Transverse colon (tissue), 4 donors: ENCODE measurements at regions not wholly inside any gene's neighbourhood (a gene's known extent, or its start where the extent isn't known, plus 50 kb on each side); places are given as distances from the start of the nearest gene placed in this dataset.

Experiments
- DNase-seq: peaks from one replicate; pipeline ENCODE4 v3.0.0-alpha.2; 2019
- H3K27ac ChIP-seq, 4 donors: fragments of 200-600 bp; sonication (generic); 2 replicates each; pipeline ENCODE4 v1.5.1; 2016 to 2018; ENCODE audit warnings: inconsistent platforms in 4 of 4
- H3K27me3 ChIP-seq: fragments of 200-600 bp; sonication (generic); 2 replicates; pipeline ENCODE4 v1.5.1; 2017; ENCODE audit warnings: inconsistent platforms
- H3K36me3 ChIP-seq, 4 donors: fragments of 200-600 bp; sonication (generic); 2 replicates each; pipeline ENCODE4 v1.5.1; 2017 to 2019; ENCODE audit warnings: inconsistent platforms in 4 of 4
- H3K4me1 ChIP-seq, 4 donors: fragments of 200-600 bp; sonication (generic); 2 replicates each; pipeline ENCODE4 v1.5.1; 2017 to 2020; ENCODE audit warnings: inconsistent platforms in 4 of 4
- H3K4me3 ChIP-seq, 4 donors: fragments of 200-600 bp; sonication (generic); 1 replicate in 1 of 4; 2 replicates in 3 of 4; pipeline versions ENCODE4 v1.5.1 to v1.6.1; 2017 to 2019; ENCODE audit warnings: inconsistent platforms in 4 of 4
- H3K9me3 ChIP-seq, 2 donors: fragments of 200-600 bp; sonication (generic); 2 replicates each; pipeline ENCODE4 v1.5.1; 2017 to 2019; ENCODE audit warnings: inconsistent platforms in 2 of 2
- CTCF ChIP-seq, 5 experiments: fragments of 200-600 bp in 3 of 5; fragments of 450-650 bp in 2 of 5; sonication (generic) in 3 of 5; IDR thresholded peaks; 1 replicate in 2 of 5; 2 replicates in 3 of 5; pipeline ENCODE4 v1.5.1; 2016 to 2017; ENCODE audit warnings: antibody characterized with exemption in 5 of 5, inconsistent platforms in 3 of 5, mild to moderate bottlenecking in 2 of 5, moderate library complexity in 1 of 5
- EP300 ChIP-seq: sonication (generic); formaldehyde crosslinking; IDR thresholded peaks from one replicate; pipeline ENCODE4 v1.6.1; 2017; ENCODE audit warnings: antibody characterized with exemption, low read depth
- POLR2A ChIP-seq: fragments of 450-650 bp; IDR thresholded peaks from one replicate; pipeline ENCODE4 v1.6.1; 2016; ENCODE audit warnings: antibody characterized with exemption, mild to moderate bottlenecking, moderate library complexity
- POLR2AphosphoS5 ChIP-seq, 3 donors: sonication (generic); formaldehyde crosslinking; IDR thresholded peaks; one replicate each; pipeline ENCODE4 v1.6.1; 2016; ENCODE audit warnings: antibody characterized with exemption in 3 of 3
- WGBS, 2 donors: methylation state at CpG; one replicate each; pipeline ENCODE4 v1.1.5; 2018; ENCODE audit warnings: low coverage in 1 of 2; 5-methylcytosine and 5-hydroxymethylcytosine counted together
- in situ Hi-C, 4 donors: fragments of 200-750 bp; cut with MboI; loops; one replicate each; pipeline versions ENCODE4 v1.15.0 to v1.15.1; 2017; ENCODE audit warnings: low sequenced_read_pairs in 3 of 4, low pct_ligation_motif_present in 1 of 4, low pct_unique_long_range_greater_than_20kb in 1 of 4
- intact Hi-C: fragments of 100-400 bp; cut with DNase I; formaldehyde crosslinking; loops from one replicate; pipeline ENCODE4 v1.15.1; 2023; ENCODE audit warnings: low total_unique reads

- Histone ChIP-seq H3K36me3 (no peaks in the 10 kb centered on the region), H3K27ac (no peak overlapping the region), H3K27me3 (no peaks in the 10 kb centered on the region), H3K9me3 (no peaks in the 10 kb centered on the region), H3K4me3 (no peak overlapping the region), H3K4me1 (no peaks in the 10 kb centered on the region)
- in situ Hi-C loops (no loop called here), intact Hi-C loops (no loop called here)
- DNase-seq: no peak
- no peak for TF ChIP-seq EP300
- no peak for TF ChIP-seq POLR2A
- TF ChIP-seq CTCF (IDR thresholded peaks at IDR 0.05): no peak
- no peak for TF ChIP-seq POLR2AphosphoS5 (IDR thresholded peaks at IDR 0.05)
- WGBS, 2 donors: 63 to 71% methylated on average over 1 of the region's 1 CpG
Observed at GRCh38 chr9:84486663-84487062, 146.1 kb upstream of the SLC28A3 start.

- Histone ChIP-seq H3K27ac (no peak overlapping the region), H3K27me3 (no peaks in the 10 kb centered on the region), H3K4me1 (no peaks in the 10 kb centered on the region), H3K36me3 (no peaks in the 10 kb centered on the region), H3K9me3 (no peaks in the 10 kb centered on the region), H3K4me3 (no peak overlapping the region)
- 70 to 72% methylated on average over 3 of the region's 3 CpGs for WGBS, 2 donors
- TF ChIP-seq CTCF (IDR thresholded peaks at IDR 0.05) (no peak), EP300 (no peak), POLR2A (no peak), POLR2AphosphoS5 (IDR thresholded peaks at IDR 0.05) (no peak)
- no peak for DNase-seq
- intact Hi-C loops: no loop called here
- in situ Hi-C loops: no loop called here
Observed at GRCh38 chr9:84490206-84490841, 149.8 kb upstream of the SLC28A3 start.

GRCh38 chr9:84490842-84491325 is 150.3 kb upstream of the SLC28A3 start:
- H3K4me3 ChIP-seq: no peak overlapping the region
- intact Hi-C loops: no loop called here
- DNase-seq: no peak
- no peaks in the 10 kb centered on the region for H3K9me3 ChIP-seq
- no peak overlapping the region for H3K27ac ChIP-seq
- no peaks in the 10 kb centered on the region for H3K27me3 ChIP-seq
- no peaks in the 10 kb centered on the region for H3K4me1 ChIP-seq
- in situ Hi-C loops: no loop called here
- H3K36me3 ChIP-seq: no peaks in the 10 kb centered on the region
- no peak for TF ChIP-seq EP300
- TF ChIP-seq POLR2A: no peak
- TF ChIP-seq CTCF (IDR thresholded peaks at IDR 0.05): no peak
- no peak for TF ChIP-seq POLR2AphosphoS5 (IDR thresholded peaks at IDR 0.05)
- WGBS, 2 donors: 80 to 84% methylated on average over 1 of the region's 1 CpG

- intact Hi-C loops: no loop called here
- Histone ChIP-seq H3K4me3 (no peak overlapping the region), H3K27me3 (no peaks in the 10 kb centered on the region), H3K9me3 (no peaks in the 10 kb centered on the region), H3K36me3 (no peaks in the 10 kb centered on the region), H3K4me1 (no peaks in the 10 kb centered on the region), H3K27ac (no peak overlapping the region)
- 54 to 55% methylated on average over 3 of the region's 3 CpGs for WGBS, 2 donors
- DNase-seq: no peak
- TF ChIP-seq EP300 (no peak), CTCF (IDR thresholded peaks at IDR 0.05) (no peak), POLR2AphosphoS5 (IDR thresholded peaks at IDR 0.05) (no peak), POLR2A (no peak)
- in situ Hi-C loops: no loop called here
Observed at GRCh38 chr9:84492366-84493159, 152.0 kb upstream of the SLC28A3 start.
